ENCODE measurements at regions not wholly inside any gene's neighbourhood (a gene's known extent, or its start where the extent isn't known, plus 50 kb on each side); places are given as distances from the start of the nearest gene placed in this dataset.

DNA sequence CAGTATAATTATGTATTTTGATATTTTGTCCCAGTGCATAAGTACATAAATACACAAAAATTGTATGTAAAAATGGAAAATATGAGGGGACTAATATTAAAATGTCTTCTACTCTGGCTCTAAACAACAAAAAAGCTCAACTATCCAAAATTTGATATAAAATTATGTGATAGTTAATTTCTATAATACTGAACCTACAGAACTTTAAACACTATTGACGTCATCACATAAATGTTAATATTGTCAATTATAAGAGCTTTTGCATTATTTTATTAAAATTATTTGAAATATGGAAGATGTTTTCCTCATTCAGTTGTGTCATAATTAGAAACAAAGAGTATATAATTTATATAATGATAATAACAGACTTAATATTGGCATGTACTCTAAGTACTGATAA is 1139.7 kb upstream of the TMEFF2 start:
- H3K4me3 ChIP-seq (ENCODE audit: low read depth, low read length): no peak overlapping the region

DNA sequence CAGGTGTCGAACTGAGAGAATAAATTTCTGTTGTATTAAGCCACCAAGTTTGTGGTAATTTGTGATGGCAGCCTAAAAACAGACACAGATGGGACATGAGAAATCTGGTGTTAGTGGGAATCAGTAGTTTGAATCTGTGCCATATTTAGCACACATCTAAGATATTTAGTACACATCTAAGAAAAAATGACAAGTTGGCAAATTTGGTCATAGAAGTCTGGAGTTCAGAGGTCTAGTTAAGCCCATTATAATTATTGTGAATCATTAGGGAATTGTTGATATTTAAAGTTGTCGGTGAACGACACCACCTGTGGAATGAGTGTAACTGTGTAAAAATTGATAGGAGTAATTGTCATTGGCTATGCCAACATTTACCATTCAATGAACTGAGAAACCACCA is 1138.8 kb upstream of the TMEFF2 start:
- no peak overlapping the region for H3K4me3 ChIP-seq (ENCODE audit: low read depth, low read length)

DNA sequence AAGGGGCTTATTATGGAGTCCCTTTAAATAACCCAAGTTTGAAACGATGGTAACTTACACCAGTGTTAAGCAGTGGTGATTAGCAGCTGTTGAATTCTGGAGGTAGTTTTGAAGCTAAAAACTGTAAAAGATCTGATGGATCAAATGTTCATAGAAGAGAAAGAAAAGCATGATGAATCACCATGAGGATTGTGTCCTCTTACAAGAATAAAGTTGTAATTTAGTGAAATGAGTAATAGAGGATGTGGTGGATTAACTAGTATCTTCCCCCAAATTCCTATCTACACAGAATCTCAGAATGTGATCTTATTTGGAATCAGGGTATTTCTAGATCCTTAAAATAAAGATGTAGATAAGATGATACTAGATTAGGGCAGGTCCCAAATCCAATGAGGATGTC is 1138.2 kb upstream of the TMEFF2 start:
- no peak overlapping the region for H3K4me3 ChIP-seq (ENCODE audit: low read depth, low read length)

DNA sequence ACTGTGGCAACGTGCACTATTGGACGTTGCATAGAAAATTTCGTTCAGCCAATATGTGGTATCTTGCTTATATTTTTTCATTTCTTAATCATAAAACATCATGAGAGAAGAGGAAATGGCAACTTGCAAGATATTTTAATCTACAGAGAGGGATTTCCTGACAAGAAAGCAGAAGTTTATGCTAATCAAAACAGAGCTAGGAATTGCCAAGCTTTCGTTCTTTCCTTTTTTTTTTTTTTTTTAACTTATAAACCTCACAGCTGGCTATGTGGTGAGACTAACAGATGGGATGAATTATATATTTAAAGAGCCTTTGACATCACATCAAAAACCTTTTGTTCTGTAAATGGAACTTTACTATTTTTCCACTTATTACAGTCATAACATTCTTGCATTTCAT is 1136.9 kb upstream of the TMEFF2 start:
- no peak overlapping the region for H3K4me3 ChIP-seq (ENCODE audit: low read depth, low read length)

DNA sequence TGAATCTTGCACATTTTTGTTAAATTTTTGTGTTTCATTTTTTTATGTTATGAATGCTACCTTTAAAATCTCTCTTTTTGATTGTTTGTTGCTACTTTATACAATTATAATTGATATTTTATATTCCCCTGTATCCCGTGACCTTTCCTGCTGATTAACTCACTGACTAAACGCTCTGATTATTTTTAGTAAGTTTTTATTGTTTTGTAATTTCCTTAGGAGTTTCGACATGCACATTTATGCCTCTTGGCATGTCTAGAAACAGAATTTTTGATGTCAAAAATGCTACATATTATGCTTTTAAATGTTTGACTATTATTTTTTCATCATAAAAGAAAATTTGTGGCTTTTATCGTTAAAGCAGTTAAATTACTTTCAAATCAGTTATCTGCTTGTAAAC is 1131.6 kb upstream of the TMEFF2 start:
- H3K4me3 ChIP-seq (ENCODE audit: low read depth, low read length): no peak overlapping the region

DNA sequence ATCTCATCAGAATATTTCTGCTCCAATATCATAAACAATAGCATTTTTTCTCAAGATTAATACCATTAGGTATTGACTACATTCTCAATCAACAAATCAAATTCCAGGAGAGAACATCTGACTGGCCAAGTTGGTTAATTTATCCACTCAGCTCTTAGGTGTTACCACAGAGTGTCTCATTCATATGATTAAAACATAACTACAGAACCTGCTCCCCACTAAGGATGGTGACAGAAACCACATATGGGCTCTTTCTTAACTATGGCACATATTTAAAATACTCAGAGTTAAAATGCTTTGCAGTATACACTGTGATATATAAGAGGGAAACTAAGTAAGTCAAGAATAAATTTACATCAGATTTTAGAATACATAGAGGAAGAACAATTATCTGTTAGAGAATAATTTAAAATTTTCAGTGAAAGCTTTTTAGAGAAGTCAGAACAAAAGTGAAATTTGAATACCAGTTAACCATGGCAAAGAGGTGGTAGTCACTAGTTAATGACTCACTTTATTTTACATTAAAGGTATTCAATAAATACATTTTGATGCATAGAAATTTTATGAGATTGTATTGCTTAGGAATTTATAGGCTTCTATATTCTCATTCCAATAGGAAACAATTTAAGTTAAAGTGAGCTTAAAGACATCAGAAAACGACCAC is 1120.8 kb upstream of the TMEFF2 start:
- no peak overlapping the region for H3K4me3 ChIP-seq (ENCODE audit: low read depth, low read length)

DNA sequence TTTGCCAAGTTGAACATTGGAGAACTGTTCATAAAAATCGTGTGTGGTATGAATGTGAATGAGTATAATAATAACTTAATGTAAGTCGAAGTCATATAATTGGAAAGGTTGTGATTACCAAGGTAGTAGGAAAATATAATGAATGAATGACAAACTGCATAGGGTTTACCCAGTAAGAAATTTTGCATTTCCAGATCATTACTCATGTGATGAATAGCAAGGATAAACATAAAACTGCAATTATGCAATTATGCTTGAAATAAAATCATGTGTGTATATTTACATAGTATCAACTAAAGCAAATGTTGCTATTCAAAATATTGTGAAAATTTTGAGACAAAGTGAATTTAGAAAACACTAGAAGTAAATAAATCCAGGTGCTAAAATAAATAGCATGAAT is 1108.7 kb upstream of the TMEFF2 start:
- no peak overlapping the region for H3K4me3 ChIP-seq (ENCODE audit: low read depth, low read length)

DNA sequence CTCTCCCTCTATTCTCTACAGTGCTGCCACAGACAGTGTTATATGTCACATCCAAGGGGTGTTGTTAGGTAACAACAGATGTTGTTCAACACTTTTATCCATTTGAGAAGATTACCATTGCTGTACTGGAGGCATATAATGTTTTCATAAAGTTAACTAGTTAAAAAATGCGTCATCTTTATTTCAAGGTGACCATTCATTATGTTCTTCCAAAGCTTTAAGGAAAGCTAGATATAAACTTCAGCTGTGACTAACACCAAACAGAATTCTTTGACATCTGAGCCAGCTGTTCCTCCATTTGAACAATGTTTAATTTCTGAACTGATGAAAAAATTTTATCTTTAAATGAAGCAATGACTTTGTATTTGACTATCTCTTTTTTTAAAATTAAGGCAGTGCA is 1099.6 kb upstream of the TMEFF2 start:
- H3K4me3 ChIP-seq (ENCODE audit: low read depth, low read length): no peak overlapping the region

DNA sequence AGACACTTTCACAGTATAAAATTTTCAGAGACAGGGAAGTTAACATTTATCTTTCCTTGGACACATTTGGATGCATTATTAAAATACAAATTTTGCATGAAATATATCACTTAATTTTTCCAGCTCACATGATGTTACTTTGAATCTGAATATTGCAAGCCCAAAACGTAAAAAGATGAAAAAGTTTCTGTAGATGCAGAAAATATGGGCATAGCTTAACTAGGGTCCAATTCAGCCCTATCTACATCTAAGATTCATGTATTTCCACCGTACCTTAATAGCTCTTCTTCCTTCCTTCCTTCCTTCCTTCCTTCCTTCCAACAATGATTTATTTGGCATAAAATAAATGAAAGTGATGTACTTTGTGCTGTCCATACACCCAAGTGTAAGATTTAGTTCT is 1084.6 kb upstream of the TMEFF2 start:
- no peak overlapping the region for H3K4me3 ChIP-seq (ENCODE audit: low read depth, low read length)

DNA sequence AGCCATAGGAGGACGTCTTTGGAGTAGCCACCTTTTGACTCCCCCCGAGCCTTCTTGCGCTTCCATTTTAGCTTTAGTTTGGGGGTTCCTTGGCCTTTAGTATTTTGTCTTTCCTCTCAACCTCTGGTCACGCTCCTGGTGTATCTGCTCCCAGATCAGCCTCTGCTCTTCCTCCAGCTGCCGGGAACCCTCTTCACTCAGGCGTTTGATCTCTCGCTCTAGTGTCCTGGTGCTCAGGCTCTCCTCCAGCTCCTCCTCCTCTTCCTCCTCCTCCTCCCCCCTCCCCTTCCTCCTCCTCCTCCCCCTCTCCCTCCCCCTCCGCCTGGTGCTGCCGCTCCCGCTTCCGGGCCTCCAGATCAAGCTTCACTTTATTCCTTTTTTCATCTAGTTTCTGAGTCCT is 1082.3 kb upstream of the TMEFF2 start:
- H3K4me3 ChIP-seq (ENCODE audit: low read depth, low read length): no peak overlapping the region

DNA sequence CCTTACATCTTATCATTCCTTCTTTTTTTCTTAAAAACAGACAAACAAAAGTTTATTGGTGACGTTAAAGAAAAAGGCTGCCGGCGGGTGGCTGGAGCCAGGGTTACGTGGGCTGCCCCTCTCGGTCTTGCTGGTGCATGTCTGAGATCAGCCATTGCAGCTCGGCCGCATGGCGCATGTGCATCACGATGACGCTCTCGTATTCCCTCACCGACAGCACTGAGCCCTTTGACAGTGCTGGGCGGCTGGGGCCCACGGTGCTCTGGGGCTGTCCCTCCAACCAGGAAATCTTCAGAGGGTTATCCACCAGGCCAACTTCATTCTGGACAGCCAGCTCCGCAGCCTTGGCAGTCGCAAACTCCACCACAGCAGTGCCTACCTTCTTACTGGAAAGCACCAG is 1081.8 kb upstream of the TMEFF2 start:
- no peak overlapping the region for H3K4me3 ChIP-seq (ENCODE audit: low read depth, low read length)

DNA sequence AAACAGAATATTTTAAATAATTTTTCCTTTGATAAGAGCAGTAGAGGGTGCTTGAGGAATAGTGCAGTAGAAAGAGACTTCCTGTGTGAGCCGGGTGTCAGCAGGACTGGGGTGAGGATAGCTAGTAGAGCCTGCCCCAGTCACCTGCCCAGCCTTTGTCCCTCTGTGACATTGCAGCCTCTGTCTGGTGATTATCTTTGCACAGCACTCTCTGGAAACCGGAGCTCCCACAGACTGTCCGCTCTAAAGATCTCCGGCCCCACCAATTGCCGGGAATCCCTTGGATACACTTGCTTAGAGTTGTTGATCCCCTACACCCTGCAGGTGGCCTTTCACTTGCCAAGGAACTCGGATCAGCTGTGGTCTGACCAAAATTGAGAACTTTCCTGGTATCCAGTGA is 1081.3 kb upstream of the TMEFF2 start:
- H3K4me3 ChIP-seq (ENCODE audit: low read depth, low read length): no peak overlapping the region

DNA sequence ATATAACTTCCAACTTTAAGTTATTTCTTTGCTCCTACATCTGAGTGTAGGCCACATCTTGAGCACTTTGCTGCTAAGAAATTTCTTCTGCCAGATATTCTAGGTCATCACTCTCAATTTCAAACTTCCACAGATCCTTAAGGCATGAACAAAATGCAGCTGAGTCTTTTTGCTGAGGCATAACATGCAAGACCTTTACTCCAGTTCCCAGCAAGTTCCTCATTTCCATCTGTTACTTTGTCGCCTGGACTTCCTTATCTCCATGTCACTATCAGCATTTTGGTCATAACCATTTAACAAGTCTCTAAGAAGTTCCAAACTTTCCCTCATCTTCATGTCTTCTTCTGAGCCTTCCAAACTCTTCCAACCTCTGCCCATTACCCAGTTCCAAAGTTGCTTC is 1077.3 kb upstream of the TMEFF2 start:
- no peak overlapping the region for H3K4me3 ChIP-seq (ENCODE audit: low read depth, low read length)

DNA sequence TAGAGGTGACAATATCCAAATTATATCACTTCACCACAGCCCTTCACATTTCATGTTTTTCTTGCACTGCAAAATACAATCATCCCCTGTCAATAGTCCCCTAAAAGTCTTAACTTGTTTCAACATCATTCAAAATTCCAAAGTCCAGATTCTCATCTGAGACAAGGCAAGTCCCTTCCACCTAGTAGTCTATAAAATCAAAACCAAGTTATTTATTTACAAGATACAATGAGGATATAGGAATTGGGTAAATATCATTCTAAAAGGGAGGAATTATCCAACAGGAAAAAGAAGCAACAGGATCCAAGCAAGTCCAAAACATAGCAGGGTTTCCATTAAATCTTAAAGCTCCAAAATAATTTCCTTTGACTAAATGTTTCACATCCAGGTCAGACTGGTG is 1076.1 kb upstream of the TMEFF2 start:
- H3K4me3 ChIP-seq (ENCODE audit: low read depth, low read length): no peak overlapping the region

DNA sequence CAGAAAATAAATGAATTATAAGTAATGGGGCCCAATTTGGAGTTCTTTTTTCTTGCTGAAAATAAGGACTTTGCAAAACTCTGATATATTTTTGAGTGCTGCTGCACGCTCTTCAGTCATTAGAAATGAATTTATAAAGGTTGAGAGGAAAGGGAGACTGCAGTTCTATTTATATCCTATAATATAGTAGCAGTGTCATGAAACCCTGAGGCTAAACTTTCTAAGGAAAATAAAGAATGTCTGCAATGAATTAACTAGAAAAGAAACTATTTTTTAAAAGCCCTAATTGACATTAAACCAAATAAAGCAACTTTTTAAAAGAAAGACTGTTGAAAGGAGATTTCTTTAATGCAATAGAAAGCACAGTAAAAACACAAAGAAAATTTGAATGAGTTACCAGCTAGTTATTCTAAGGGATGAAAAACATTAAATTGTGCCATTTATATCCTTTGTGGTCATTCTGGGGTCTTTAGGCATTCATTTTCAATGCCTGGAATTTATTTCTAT is 1072.8 kb upstream of the TMEFF2 start:
- no peak overlapping the region for H3K4me3 ChIP-seq (ENCODE audit: low read depth, low read length)

DNA sequence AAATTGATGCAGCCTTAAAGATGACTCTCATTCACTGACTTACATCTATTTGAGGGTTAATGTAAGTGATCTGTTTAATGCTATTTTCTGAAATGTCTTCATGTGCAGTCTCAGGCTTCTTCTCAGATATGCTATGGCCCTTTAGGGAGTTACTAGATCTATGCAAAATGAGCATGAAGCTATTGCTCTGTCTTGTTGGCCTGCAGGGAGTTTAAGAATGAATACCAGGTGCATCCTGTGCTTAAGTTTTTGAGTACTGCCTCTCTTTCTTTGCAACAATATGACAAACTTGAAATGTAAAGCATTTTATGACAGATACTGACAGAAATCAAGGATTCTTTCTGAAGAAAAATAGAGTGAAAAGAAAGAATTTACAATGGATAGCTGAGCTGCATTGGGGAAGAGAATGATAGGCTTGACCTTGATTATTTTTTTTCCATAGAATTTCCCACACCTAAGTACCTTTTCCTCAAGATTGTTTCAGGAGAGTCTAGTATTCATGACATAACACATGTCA is 1058.3 kb upstream of the TMEFF2 start:
- H3K4me3 ChIP-seq (ENCODE audit: low read depth, low read length): no peak overlapping the region

DNA sequence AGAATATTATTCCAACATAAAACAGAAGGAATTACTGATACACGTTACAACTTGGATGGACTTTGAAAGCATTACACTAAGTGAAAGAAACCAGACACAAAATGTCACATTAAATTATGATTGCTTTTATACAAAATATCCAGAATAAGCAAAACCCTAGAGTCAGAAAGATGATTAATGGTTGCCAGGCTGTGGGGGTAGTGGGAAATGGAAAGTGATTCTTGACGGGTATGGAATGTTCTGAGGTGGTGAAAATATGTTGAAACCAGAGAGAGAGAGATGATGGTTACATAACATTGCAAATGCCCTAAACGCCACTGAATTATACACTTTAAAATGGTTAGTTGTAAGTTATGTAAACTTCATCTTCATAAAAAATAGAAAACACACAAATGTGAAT is 1057.2 kb upstream of the TMEFF2 start:
- no peak overlapping the region for H3K4me3 ChIP-seq (ENCODE audit: low read depth, low read length)

DNA sequence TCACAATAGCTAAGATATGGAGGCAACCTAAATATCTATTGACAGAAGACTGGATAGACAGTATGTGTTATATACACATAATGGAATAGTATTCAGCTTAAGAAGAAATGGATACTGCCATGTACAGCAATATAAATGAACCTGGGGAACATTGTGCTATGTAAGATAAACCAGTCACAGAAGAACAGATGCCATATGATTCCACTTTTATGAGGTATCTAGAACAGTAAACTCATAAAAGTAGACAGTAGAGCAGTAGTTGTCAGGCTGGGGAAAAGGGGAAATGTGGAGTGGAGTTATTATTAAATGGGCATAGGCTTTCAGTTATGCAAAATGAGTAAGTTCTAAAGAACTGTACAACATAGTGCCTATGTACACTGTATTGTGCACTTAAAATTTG is 1055.7 kb upstream of the TMEFF2 start:
- H3K4me3 ChIP-seq (ENCODE audit: low read depth, low read length): no peak overlapping the region

DNA sequence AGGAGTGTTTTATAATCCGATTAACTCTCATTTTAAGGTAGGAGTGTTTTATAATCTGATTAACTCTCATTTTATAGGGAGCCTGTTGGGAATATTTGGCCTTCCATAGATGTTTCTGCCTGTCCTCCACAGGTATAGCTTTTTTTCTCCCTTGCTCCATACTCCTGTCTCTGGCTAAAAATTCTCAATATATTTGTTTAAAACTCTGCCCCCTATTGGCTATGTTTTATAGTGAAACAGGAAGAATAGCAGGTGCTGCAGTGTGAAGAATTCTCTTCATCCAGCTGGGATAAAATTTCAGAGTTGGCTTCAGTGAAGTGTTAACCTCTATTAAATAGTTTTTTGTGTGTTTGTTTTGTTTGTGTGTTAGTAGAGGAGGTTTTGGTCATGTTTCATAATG is 1046.0 kb upstream of the TMEFF2 start:
- no peak overlapping the region for H3K4me3 ChIP-seq (ENCODE audit: low read depth, low read length)

DNA sequence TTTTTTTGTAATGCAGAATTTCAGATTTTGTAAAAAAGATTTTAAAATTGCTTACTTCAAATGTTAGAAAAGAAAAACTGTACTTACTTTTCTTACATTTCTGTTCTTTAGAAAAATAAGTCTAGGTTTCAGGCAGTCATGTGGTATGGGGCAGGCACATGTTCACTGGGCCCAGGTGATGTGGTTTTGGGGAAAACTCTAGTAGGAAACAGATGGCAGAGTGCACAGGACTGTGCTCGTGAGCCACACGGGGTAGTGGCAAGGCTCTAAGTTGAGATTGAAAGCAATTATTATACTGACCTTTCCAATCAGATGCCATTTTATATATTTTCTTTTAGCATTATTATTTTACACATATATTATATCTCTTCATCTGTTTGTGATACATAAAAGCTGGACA is 1036.9 kb upstream of the TMEFF2 start:
- no peak overlapping the region for H3K4me3 ChIP-seq (ENCODE audit: low read depth, low read length)

DNA sequence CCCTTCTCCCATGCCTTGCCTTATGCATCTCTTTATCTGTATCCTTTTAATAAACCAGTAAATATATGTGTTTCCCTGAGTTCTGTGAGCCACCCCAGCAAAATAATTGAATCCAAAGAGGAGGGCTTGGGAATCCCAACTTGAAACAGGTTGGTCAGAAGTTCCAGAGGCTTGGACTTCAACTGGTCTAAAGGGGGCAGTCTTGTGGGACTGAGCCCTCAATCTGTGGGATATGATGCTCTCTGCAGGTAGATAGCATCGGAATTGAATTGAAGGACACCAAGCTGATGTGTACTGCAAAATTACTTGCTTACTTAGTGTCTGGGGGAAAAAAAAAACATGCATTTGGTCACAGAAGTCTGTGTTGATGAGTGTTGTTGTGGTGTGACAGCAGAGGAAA is 1033.5 kb upstream of the TMEFF2 start:
- no peak overlapping the region for H3K4me3 ChIP-seq (ENCODE audit: low read depth, low read length)

DNA sequence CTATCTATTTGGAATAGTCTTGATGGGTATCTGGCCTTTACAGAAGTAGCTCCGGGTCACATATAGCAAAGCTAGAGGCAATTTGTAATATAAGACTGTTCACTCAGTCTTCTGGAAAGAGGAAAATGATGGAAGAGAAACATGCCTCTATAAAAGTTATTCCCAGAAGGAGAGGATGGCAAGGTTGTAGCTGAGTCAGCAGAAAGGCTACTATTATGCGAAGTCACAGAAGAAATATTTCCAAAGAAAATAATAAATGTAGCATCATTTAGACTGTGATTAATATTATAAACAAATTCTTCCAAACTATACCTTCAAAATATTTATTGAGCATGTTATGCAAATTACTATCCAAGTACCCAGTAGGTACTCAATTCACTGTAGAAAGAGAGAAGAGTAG is 1027.7 kb upstream of the TMEFF2 start:
- H3K4me3 ChIP-seq (ENCODE audit: low read depth, low read length): no peak overlapping the region

DNA sequence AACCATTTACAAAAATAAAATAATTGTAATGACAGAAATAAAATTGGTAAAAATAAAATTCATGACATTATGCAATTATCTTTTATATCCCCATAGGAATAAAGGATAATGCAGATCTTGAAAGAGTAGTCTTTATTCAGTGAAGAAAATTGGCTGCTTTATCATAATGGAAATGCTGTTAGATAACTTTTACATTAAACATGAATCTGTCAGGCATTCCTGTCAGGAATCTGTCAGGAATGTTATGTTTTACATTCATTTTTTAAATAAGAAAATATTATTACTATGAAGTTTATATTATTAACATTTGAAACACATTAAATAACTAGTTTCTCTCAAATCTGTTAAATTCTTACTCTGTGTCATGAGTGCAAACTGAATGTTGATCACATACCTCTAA is 1024.7 kb upstream of the TMEFF2 start:
- no peak overlapping the region for H3K4me3 ChIP-seq (ENCODE audit: low read depth, low read length)
